HUES64 (cell line): ENCODE measurements at regions not wholly inside any gene's neighbourhood (a gene's known extent, or its start where the extent isn't known, plus 50 kb on each side); places are given as distances from the start of the nearest gene placed in this dataset.
"Not testable (repeated sequence)": the region's sequence is repeated elsewhere in the genome, so short reads cannot be mapped to it uniquely, and the experiment has no call there.

Source experiments
- H3K27ac ChIP-seq: 2 replicates; pipeline ENCODE4 v1.7.0; 2013; ENCODE audit warnings: low read depth, low read length, inconsistent platforms
- H3K27me3 ChIP-seq: 2 replicates; pipeline ENCODE4 v1.6.1; 2013; ENCODE audit warnings: mild to moderate bottlenecking, low read length; ENCODE audit not compliant: insufficient read depth
- H3K36me3 ChIP-seq: 2 replicates; pipeline ENCODE4 v1.6.1; 2013; ENCODE audit warnings: mild to moderate bottlenecking, low read length; ENCODE audit not compliant: insufficient read depth
- H3K4me1 ChIP-seq: 2 replicates; pipeline ENCODE4 v1.6.1; 2013; ENCODE audit warnings: mild to moderate bottlenecking, low read length, moderate library complexity; ENCODE audit not compliant: insufficient read depth
- H3K4me3 ChIP-seq: 2 replicates; pipeline ENCODE4 v1.5.1; 2013; ENCODE audit warnings: mild to moderate bottlenecking, low read length, moderate library complexity
- H3K9ac ChIP-seq: 2 replicates; pipeline ENCODE4 v1.6.1; 2013; ENCODE audit warnings: mild to moderate bottlenecking, low read depth, low read length
- H3K9me3 ChIP-seq: 2 replicates; pipeline ENCODE4 v1.6.1; 2013; ENCODE audit warnings: low read depth, low read length; ENCODE audit not compliant: insufficient read depth
- WGBS: fragments of 150-250, 120-280 bp; methylation state at CpG from one replicate; pipeline ENCODE4 v1.1.7; 2013; ENCODE audit warnings: missing lambda C conversion rate; 5-methylcytosine and 5-hydroxymethylcytosine counted together

DNA sequence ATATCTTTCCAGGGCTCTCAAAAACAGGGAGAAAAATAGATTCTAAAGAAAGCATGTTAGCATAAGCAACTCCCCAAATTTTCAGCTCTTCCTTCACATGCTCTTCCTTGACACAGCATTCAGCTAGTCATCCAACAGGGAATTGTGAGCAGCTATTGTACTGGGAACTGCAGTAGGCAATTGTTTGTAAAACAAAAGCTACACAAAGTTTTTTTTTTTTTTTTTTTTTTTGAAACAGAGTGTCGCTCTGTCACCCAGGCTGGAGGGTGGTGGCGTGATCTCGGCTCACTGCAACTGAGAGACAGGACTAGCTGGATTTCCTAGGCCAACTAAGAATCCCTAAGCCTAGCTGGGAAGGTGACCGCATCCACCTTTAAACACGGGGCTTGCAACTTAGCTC is 125.4 kb upstream of the PDE1A start:
- 93% methylated on average over 5 of the region's 5 CpGs for WGBS

DNA sequence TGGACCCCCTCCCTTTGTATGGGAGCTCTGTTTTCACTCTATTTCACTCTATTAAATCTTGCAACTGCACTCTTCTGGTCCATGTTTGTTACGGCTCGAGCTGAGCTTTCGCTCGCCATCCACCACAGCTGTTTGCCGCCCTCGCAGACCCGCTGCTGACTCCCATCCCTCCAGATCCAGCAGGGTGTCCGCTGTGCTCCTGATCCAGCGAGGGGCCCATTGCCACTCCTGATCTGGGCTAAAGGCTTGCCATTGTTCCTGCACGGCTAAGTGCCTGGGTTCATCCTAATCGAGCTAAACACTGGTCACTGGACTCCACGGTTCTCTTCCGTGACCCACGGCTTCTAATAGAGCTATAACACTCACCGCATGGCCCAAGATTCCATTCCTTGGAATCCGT is 125.9 kb upstream of the PDE1A start:
- H3K4me1 ChIP-seq, H3K36me3 ChIP-seq, H3K9ac ChIP-seq, H3K9me3 ChIP-seq, H3K27me3 ChIP-seq, H3K4me3 ChIP-seq, H3K27ac ChIP-seq: not testable (repeated sequence)
- 97% methylated on average over 16 of the region's 16 CpGs for WGBS

More for the DNA sequence above, 125.4 kb upstream of the PDE1A start:
- H3K36me3 ChIP-seq, H3K27me3 ChIP-seq, H3K4me1 ChIP-seq, H3K9ac ChIP-seq, H3K27ac ChIP-seq, H3K4me3 ChIP-seq, H3K9me3 ChIP-seq: not testable (repeated sequence)

DNA sequence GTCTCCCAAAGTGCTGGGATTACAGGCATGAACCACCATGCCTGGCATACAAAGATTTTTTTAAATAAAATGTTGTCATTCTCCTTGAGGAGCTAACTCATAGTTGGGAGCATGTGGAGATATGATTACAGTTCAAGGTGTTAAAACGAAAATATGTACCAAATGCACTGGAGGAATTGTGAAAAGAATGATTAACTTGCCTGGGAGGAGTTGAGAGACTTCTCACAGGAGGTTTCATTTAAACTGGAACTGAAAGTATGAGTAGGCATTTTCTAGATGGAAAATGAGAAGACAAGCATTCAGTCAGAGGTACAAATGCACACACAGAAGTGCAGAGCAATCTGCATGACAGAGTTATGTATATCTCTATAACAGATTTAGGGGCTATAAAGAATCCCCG is 126.6 kb upstream of the PDE1A start:
- no peak overlapping the region for H3K27ac ChIP-seq
- H3K4me3 ChIP-seq: no peak overlapping the region
- no peaks in the 10 kb centered on the region for H3K4me1 ChIP-seq
- no peaks in the 10 kb centered on the region for H3K9me3 ChIP-seq
- no peaks in the 10 kb centered on the region for H3K27me3 ChIP-seq
- no peaks in the 10 kb centered on the region for H3K36me3 ChIP-seq
- 92% methylated on average over 2 of the region's 2 CpGs for WGBS
- no peak overlapping the region for H3K9ac ChIP-seq

DNA sequence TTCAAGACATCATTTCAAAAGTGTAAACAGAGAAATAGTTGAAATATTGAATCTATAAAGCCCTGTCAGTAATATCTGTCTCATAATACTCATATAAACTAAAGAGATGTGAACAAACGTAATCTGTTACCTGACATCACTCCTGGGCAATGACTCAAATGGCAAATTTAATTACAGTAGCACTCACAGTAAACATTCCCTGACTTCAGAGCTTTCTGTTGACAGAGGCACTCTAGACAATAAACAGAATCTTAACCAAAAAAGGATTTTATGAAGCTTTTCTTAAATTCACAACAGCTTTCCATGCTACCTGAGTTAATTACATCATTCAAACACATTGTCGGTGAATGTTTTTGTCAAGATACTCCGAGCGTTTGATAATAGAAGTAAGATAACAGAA is 128.1 kb upstream of the PDE1A start:
- no peak overlapping the region for H3K27ac ChIP-seq
- H3K27me3 ChIP-seq: no peaks in the 10 kb centered on the region
- no peaks in the 10 kb centered on the region for H3K36me3 ChIP-seq
- WGBS: 96% methylated on average over 1 of the region's 4 CpGs
- no peaks in the 10 kb centered on the region for H3K4me1 ChIP-seq
- no peak overlapping the region for H3K4me3 ChIP-seq
- H3K9ac ChIP-seq: no peak overlapping the region
- H3K9me3 ChIP-seq: no peaks in the 10 kb centered on the region

DNA sequence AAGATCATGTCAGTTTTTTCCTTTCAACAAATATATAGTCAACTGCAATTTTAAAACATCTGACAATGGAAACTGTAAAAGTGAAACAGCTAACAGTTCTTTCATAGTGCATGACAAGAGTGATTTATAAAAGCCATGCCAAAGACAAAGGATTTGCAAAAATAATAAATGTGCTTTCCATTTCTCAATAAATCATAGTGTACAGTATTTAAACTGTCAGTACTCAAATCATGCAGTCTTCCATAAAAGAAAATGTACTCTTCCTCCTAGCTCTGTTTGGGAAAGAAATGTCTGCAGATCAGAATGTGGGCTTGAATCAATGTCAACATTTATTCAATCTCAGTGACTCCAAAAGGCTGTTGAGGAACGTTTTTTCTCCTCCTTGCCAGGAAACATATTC is 131.7 kb upstream of the PDE1A start:
- no peak overlapping the region for H3K4me3 ChIP-seq
- no peaks in the 10 kb centered on the region for H3K9me3 ChIP-seq
- no peaks in the 10 kb centered on the region for H3K27me3 ChIP-seq
- no peak overlapping the region for H3K9ac ChIP-seq
- no peak overlapping the region for H3K27ac ChIP-seq
- H3K4me1 ChIP-seq: no peaks in the 10 kb centered on the region
- H3K36me3 ChIP-seq: no peaks in the 10 kb centered on the region
- WGBS: 83% methylated on average over 1 of the region's 1 CpG

DNA sequence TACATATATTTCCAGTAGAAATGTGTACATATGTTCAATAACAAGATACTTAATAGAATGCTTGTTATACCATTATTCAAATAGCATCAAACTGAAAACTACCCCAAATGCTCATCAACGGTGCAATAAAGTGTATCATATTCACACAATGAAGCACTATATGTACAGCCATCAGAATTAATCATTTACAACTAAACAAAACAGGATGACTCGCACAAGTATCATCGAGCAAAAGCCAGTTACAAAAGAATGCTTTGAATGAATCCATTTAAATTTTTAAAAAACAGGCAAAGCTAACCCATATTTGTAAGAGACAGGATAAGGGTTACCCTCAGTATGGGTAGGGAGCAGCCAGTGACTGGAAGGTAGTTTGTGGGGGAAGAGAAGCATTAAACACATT is 132.8 kb upstream of the PDE1A start:
- Histone ChIP-seq H3K9me3 (no peaks in the 10 kb centered on the region), H3K4me1 (no peaks in the 10 kb centered on the region), H3K27ac (no peak overlapping the region), H3K9ac (no peak overlapping the region), H3K36me3 (no peaks in the 10 kb centered on the region), H3K27me3 (no peaks in the 10 kb centered on the region), H3K4me3 (no peak overlapping the region)
- WGBS: 96% methylated on average over 3 of the region's 3 CpGs

DNA sequence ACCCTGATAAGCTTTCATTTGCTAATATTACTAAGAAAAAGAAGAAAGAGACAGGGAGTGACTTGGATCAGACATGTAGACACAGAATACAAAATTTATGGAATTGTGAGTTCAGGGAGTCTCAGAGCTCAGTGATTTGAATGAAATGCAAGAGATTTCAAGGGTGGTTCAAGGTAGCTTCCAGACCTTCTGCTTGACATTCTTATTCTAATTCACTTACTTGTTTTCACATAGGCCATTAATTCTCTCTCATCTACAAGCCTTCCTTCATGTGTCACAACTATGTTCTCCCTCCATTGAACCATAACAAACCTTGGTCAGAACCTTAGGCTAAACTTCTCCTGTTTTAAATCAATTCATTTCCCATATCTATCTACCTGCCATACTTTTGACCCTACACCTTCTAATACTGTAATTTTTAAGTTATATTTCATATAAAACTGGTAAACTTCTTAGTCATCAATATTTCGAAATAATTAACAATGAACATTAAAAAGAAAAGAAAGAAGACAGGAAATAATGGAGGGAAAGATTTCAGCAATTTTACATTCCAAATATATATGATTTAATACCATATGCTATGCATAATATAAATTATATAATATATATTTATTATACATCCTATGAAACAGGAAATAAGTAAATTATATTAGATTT is 139.2 kb upstream of the PDE1A start:
- Histone ChIP-seq H3K27me3 (no peaks in the 10 kb centered on the region), H3K4me1 (no peaks in the 10 kb centered on the region), H3K27ac (no peak overlapping the region), H3K9me3 (no peaks in the 10 kb centered on the region), H3K4me3 (no peak overlapping the region), H3K36me3 (no peaks in the 10 kb centered on the region), H3K9ac (no peak overlapping the region)
- whole genome bisulfite sequencing: no CpG with 5 or more reads among the region's 1 CpG

DNA sequence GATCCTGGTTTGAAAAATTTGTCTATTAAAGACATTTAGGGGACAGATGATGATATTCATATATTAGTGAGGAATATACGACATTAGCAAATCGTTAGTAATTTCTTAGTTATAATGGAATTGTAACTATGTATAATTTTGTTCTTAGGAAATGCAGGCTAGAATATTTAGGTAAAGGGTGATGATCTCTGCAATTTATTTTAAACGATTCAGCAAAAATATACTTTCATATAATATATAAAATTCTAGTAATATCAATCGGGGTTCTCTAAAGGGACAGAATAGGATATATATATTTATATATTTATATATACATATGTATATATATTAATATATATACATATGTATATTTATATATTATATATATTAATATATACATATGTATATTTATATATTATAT is 142.5 kb upstream of the DNAJC10 start:
- Histone ChIP-seq H3K4me1 (no peaks in the 10 kb centered on the region), H3K4me3 (no peak overlapping the region), H3K27me3 (no peaks in the 10 kb centered on the region), H3K9me3 (no peaks in the 10 kb centered on the region), H3K27ac (no peak overlapping the region), H3K36me3 (no peaks in the 10 kb centered on the region), H3K9ac (no peak overlapping the region)
- 98% methylated on average over 2 of the region's 4 CpGs for WGBS

DNA sequence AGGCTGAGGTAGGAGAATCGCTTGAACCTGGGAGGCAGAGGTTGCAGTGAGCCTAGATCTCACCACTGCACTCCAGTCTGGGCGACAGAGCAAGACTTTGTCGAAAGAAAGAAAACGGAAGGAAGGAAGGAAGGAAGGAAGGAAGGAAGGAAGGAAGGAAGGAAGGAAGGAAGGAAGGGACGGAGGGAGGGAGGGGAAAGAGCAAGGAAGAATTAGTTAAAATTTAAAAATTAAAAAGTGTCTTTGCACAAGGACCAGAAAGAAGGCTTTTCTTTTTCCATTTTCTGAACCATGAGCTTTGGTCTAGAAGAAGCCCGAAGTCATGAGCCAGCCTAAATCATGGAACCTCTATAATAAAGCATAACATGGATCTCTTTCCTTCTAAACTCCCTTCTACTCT is 138.2 kb upstream of the DNAJC10 start:
- Histone ChIP-seq H3K9me3 (no peaks in the 10 kb centered on the region), H3K4me3 (no peak overlapping the region), H3K27ac (no peak overlapping the region), H3K36me3 (no peaks in the 10 kb centered on the region), H3K9ac (no peak overlapping the region), H3K27me3 (no peaks in the 10 kb centered on the region), H3K4me1 (no peaks in the 10 kb centered on the region)
- 93% methylated on average over 6 of the region's 6 CpGs for WGBS

DNA sequence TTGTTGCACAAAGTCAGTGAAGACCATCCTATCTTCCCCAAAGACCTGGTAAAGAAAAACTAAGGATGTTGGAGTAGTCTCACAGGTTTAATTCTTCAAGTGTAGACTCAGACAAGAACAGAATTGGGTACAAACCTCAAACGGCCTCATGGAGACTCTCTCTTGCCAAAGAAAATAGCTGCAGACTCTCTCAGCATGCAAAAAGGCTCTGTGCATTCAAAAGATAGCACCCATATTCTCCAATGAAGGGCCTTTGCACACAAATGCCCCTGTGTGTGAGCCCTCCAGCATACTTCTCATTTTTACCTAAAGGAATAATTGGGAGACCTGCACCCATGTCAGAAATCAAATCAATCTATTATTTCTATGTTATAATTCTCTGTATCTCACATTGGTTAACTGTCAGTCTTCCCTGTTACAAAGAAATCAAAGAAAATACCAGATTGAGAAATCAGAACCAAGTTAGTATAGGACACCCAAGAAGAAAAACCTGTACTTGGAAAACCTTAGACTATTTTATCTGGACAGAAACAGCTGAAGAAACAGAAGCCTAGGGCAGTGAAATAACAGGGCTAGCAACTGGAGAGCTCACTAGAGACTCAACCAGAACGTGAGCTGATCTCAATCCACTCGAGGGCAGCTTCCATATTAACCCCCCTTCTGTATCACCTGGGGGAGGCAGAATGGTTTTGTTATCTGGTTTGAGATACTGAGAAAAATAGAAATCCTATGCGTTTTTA is 134.7 kb upstream of the DNAJC10 start:
- Histone ChIP-seq H3K36me3 (no peaks in the 10 kb centered on the region), H3K4me1 (peaks cover 1% of the 10 kb centered on the region; the same call in 1 of the 2 replicates), H3K27ac (no peak overlapping the region), H3K27me3 (no peaks in the 10 kb centered on the region), H3K9ac (no peak overlapping the region), H3K4me3 (no peak overlapping the region), H3K9me3 (no peaks in the 10 kb centered on the region)
- WGBS: 79% methylated on average over 2 of the region's 4 CpGs

DNA sequence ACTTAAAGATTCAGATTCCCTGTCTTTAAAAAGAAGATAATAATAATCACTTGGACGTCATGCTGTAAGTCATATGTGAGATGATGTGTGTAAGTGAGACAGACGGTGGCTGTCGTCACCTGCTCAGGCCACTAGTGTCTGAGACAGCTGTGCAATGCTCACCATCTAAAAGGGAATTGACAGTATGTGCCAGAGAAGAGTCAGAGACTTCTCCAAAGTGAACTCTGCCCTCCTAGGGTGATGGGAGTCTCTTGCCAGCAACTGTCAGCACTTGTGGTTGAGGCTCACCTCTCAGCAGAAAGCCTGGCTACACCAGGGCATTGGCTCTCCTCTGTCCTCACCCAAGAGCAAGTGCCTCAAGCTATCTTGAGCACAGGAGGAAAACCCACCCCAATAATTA is 131.6 kb upstream of the DNAJC10 start:
- Histone ChIP-seq H3K36me3 (no peaks in the 10 kb centered on the region), H3K27me3 (no peaks in the 10 kb centered on the region), H3K27ac (no peak overlapping the region), H3K4me3 (no peak overlapping the region), H3K4me1 (peaks cover 11% of the 10 kb centered on the region; the same call in 1 of the 2 replicates), H3K9ac (no peak overlapping the region), H3K9me3 (no peaks in the 10 kb centered on the region)
- 88% methylated on average over 3 of the region's 3 CpGs for WGBS
